ENCODE measurements at regions not wholly inside any gene's neighbourhood (a gene's known extent, or its start where the extent isn't known, plus 50 kb on each side); places are given as distances from the start of the nearest gene placed in this dataset.

- Mint-ChIP-seq H3K4me3 (ENCODE audit: unreplicated experiment) (no peak overlapping the region), H3K36me3 (ENCODE audit: low read depth) (no peaks in the 10 kb centered on the region), H3K4me1 (ENCODE audit: low read depth) (no peaks in the 10 kb centered on the region), H3K27ac (ENCODE audit: unreplicated experiment) (no peak overlapping the region), H3K9me3 (ENCODE audit: low read depth) (peaks cover 10% of the 10 kb centered on the region), H3K27me3 (ENCODE audit: low read depth) (no peaks in the 10 kb centered on the region)
- TF ChIP-seq, protein P1, sequence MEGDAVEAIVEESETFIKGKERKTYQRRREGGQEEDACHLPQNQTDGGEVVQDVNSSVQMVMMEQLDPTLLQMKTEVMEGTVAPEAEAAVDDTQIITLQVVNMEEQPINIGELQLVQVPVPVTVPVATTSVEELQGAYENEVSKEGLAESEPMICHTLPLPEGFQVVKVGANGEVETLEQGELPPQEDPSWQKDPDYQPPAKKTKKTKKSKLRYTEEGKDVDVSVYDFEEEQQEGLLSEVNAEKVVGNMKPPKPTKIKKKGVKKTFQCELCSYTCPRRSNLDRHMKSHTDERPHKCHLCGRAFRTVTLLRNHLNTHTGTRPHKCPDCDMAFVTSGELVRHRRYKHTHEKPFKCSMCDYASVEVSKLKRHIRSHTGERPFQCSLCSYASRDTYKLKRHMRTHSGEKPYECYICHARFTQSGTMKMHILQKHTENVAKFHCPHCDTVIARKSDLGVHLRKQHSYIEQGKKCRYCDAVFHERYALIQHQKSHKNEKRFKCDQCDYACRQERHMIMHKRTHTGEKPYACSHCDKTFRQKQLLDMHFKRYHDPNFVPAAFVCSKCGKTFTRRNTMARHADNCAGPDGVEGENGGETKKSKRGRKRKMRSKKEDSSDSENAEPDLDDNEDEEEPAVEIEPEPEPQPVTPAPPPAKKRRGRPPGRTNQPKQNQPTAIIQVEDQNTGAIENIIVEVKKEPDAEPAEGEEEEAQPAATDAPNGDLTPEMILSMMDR (IDR thresholded peaks at IDR 0.05): no peak
- DNase-seq (ENCODE audit: low spot score): no peak
Measured at GRCh38 chr5:24720743-24721142, 76.0 kb upstream of the CDH10 start.

DNA sequence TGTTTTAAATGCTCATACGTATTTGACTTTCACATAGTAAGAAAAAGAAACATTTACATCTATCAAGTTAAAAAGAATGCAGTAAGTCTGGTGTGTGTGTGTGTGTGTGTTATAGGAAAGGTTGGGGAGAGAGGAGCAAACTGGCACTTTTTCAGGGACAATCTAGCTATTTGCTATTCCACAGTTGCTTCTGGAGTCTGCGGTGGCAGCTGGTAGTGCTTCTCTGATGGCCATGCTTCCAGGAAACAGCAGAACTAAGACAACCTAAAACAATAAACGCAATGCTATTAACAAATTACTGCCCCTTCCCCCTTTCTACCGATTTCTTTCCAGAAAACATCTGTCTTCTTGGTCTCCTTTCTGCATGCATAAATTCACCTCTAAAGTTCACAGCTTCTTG is 70.0 kb upstream of the CDH10 start:
- H3K4me1 Mint-ChIP-seq (ENCODE audit: low read depth): no peaks in the 10 kb centered on the region
- H3K36me3 Mint-ChIP-seq (ENCODE audit: low read depth): no peaks in the 10 kb centered on the region
- no peaks in the 10 kb centered on the region for H3K27me3 Mint-ChIP-seq (ENCODE audit: low read depth)
- TF ChIP-seq, protein P1 (IDR thresholded peaks at IDR 0.05): no peak
- DNase-seq (ENCODE audit: low spot score): no peak
- H3K9me3 Mint-ChIP-seq (ENCODE audit: low read depth): peaks cover 2% of the 10 kb centered on the region
- no peak overlapping the region for H3K27ac Mint-ChIP-seq (ENCODE audit: unreplicated experiment)
- no peak overlapping the region for H3K4me3 Mint-ChIP-seq (ENCODE audit: unreplicated experiment)

DNA sequence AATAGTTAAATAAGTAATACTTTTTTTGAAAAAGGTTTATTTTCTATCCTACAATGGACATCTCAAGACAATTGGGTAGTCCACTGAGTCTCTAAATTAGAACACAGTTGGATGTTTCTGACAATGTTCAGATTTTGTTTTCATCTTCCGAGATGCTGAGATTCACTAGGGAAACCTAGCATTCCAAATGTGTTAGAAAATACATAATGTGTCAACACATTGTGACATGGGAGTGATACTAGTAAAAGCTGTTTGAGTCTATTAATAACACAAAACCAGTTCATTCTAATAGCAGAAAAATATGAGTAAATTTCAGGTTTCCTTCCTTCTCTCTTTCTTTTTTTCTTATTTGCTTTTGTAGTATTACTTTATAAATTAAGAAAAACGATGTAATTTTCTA is 68.2 kb upstream of the CDH10 start:
- H3K27ac Mint-ChIP-seq (ENCODE audit: unreplicated experiment): no peak overlapping the region
- no peaks in the 10 kb centered on the region for H3K36me3 Mint-ChIP-seq (ENCODE audit: low read depth)

GRCh38 chr5:24712047-24712446 is 67.3 kb upstream of the CDH10 start:
- Mint-ChIP-seq H3K27ac (ENCODE audit: unreplicated experiment) (no peak overlapping the region), H3K36me3 (ENCODE audit: low read depth) (no peaks in the 10 kb centered on the region), H3K27me3 (ENCODE audit: low read depth) (no peaks in the 10 kb centered on the region), H3K4me3 (ENCODE audit: unreplicated experiment) (no peak overlapping the region), H3K9me3 (ENCODE audit: low read depth) (no peaks in the 10 kb centered on the region), H3K4me1 (ENCODE audit: low read depth) (no peaks in the 10 kb centered on the region)
- TF ChIP-seq, protein P1 (IDR thresholded peaks at IDR 0.05): no peak
- no peak for DNase-seq (ENCODE audit: low spot score)

More for the DNA sequence above, 68.2 kb upstream of the CDH10 start:
- TF ChIP-seq, protein P1 (IDR thresholded peaks at IDR 0.05): no peak
- Mint-ChIP-seq H3K4me3 (ENCODE audit: unreplicated experiment) (no peak overlapping the region), H3K9me3 (ENCODE audit: low read depth) (no peaks in the 10 kb centered on the region), H3K4me1 (ENCODE audit: low read depth) (no peaks in the 10 kb centered on the region), H3K27me3 (ENCODE audit: low read depth) (no peaks in the 10 kb centered on the region)
- no peak for DNase-seq (ENCODE audit: low spot score)

GRCh38 chr5:24703934-24704333 is 59.2 kb upstream of the CDH10 start:
- no peak overlapping the region for H3K4me3 Mint-ChIP-seq (ENCODE audit: unreplicated experiment)
- TF ChIP-seq, protein P1 (IDR thresholded peaks at IDR 0.05): no peak
- no peak overlapping the region for H3K27ac Mint-ChIP-seq (ENCODE audit: unreplicated experiment)
- H3K9me3 Mint-ChIP-seq (ENCODE audit: low read depth): peaks cover 8% of the 10 kb centered on the region
- no peak for DNase-seq (ENCODE audit: low spot score)
- H3K36me3 Mint-ChIP-seq (ENCODE audit: low read depth): no peaks in the 10 kb centered on the region
- H3K4me1 Mint-ChIP-seq (ENCODE audit: low read depth): no peaks in the 10 kb centered on the region
- H3K27me3 Mint-ChIP-seq (ENCODE audit: low read depth): no peaks in the 10 kb centered on the region
